Astrocyte (in vitro differentiated cells and primary cell): ENCODE measurements at regions not wholly inside any gene's neighbourhood (a gene's known extent, or its start where the extent isn't known, plus 50 kb on each side); places are given as distances from the start of the nearest gene placed in this dataset.

Experiments
- DNase-seq: peaks from one replicate; pipeline ENCODE4 v3.0.0-alpha.2; 2010; ENCODE audit warnings: low read depth
- FAIRE-seq: peaks from 2 replicates; lab custom pipeline; 2011; peaks lifted over from hg19 to GRCh38; lab: Jason Lieb, UNC
- H2AFZ ChIP-seq: 2 replicates; pipeline ENCODE4 v1.6.0; 2012; ENCODE audit warnings: low read depth, low read length, inconsistent platforms
- H3K27ac ChIP-seq: 2 replicates; pipeline ENCODE4 v1.5.1; 2011; ENCODE audit warnings: low read depth, low read length, inconsistent platforms
- H3K27me3 ChIP-seq: 2 replicates; pipeline ENCODE4 v1.6.0; 2011; ENCODE audit warnings: low read length, inconsistent platforms; ENCODE audit not compliant: insufficient read depth
- H3K36me3 ChIP-seq: 2 replicates; pipeline ENCODE4 v1.5.1; 2011; ENCODE audit warnings: low read length, inconsistent platforms; ENCODE audit not compliant: insufficient read depth
- H3K4me1 ChIP-seq: 2 replicates; pipeline ENCODE4 v1.5.1; 2011; ENCODE audit warnings: low read length, inconsistent platforms; ENCODE audit not compliant: insufficient read depth
- H3K4me2 ChIP-seq: 2 replicates; pipeline ENCODE4 v1.6.0; 2012; ENCODE audit warnings: low read length, inconsistent platforms
- H3K4me3 ChIP-seq: 2 replicates; pipeline ENCODE4 v1.5.1; 2011; ENCODE audit warnings: low read depth, mild to moderate bottlenecking, low read length, inconsistent platforms; ENCODE audit not compliant: insufficient read depth
- H3K79me2 ChIP-seq: 2 replicates; pipeline ENCODE4 v1.6.0; 2012; ENCODE audit warnings: mild to moderate bottlenecking, low read length, inconsistent platforms; ENCODE audit not compliant: insufficient read depth
- H3K9ac ChIP-seq: 2 replicates; pipeline ENCODE4 v1.6.0; 2012; ENCODE audit warnings: mild to moderate bottlenecking, low read length, inconsistent platforms
- H3K9me3 ChIP-seq: 2 replicates; pipeline ENCODE4 v1.5.1; 2012; ENCODE audit warnings: low read depth, mild to moderate bottlenecking, low read length, inconsistent platforms; ENCODE audit not compliant: insufficient read depth
- H4K20me1 ChIP-seq: 2 replicates; pipeline ENCODE4 v1.6.0; 2012; ENCODE audit warnings: low read length, inconsistent platforms; ENCODE audit not compliant: insufficient read depth
- H3K27ac Mint-ChIP-seq: one replicate; pipeline ENCODE4 v1.8.0; 2021; ENCODE audit warnings: mild to moderate bottlenecking, mixed read lengths; ENCODE audit not compliant: unreplicated experiment
- H3K27me3 Mint-ChIP-seq: one replicate; pipeline ENCODE4 v1.8.0; 2021; ENCODE audit warnings: low read depth, mixed read lengths; ENCODE audit not compliant: unreplicated experiment
- H3K36me3 Mint-ChIP-seq: one replicate; pipeline ENCODE4 v1.8.0; 2021; ENCODE audit warnings: low read depth, mixed read lengths; ENCODE audit not compliant: unreplicated experiment
- H3K4me1 Mint-ChIP-seq: one replicate; pipeline ENCODE4 v1.8.0; 2021; ENCODE audit warnings: low read depth, mixed read lengths; ENCODE audit not compliant: unreplicated experiment
- H3K4me3 Mint-ChIP-seq: one replicate; pipeline ENCODE4 v1.8.0; 2021; ENCODE audit warnings: mild to moderate bottlenecking, moderate library complexity, mixed read lengths; ENCODE audit not compliant: unreplicated experiment
- H3K9me3 Mint-ChIP-seq: one replicate; pipeline ENCODE4 v1.8.0; 2021; ENCODE audit warnings: mild to moderate bottlenecking, mixed read lengths; ENCODE audit not compliant: unreplicated experiment
- CTCF ChIP-seq: IDR thresholded peaks from 2 replicates; pipeline ENCODE4 v1.5.1; 2011; ENCODE audit warnings: low read depth, mild to moderate bottlenecking, inconsistent platforms, low read length, moderate library complexity; ENCODE audit not compliant: insufficient read depth
- EZH2 ChIP-seq: IDR thresholded peaks from 2 replicates; pipeline ENCODE4 v1.6.1; 2012; ENCODE audit warnings: mild to moderate bottlenecking, low read length, inconsistent platforms; ENCODE audit not compliant: insufficient read depth

- H3K36me3 ChIP-seq, result no peaks in the 10 kb centered on the region
- TF ChIP-seq EZH2 (no peak), CTCF (no peak)
- H3K27me3 ChIP-seq, result no peaks in the 10 kb centered on the region
- no peaks in the 10 kb centered on the region for H3K79me2 ChIP-seq
- no peak overlapping the region for H2AFZ ChIP-seq
- no peak for DNase-seq
- H3K4me3 ChIP-seq, result no peak overlapping the region
- no peak overlapping the region for H3K27ac ChIP-seq
- H3K27me3 Mint-ChIP-seq, result no peaks in the 10 kb centered on the region
- no peak overlapping the region for H3K27ac Mint-ChIP-seq
- H3K9me3 Mint-ChIP-seq, result peaks cover 1% of the 10 kb centered on the region
- H3K4me1 ChIP-seq, result no peaks in the 10 kb centered on the region
- H3K36me3 Mint-ChIP-seq, result no peaks in the 10 kb centered on the region
- H3K4me3 Mint-ChIP-seq, result no peak overlapping the region
- no peak for FAIRE-seq
- H4K20me1 ChIP-seq, result no peaks in the 10 kb centered on the region
- H3K9me3 ChIP-seq, result no peaks in the 10 kb centered on the region
- no peaks in the 10 kb centered on the region for H3K4me1 Mint-ChIP-seq
- H3K9ac ChIP-seq, result no peak overlapping the region
- no peak overlapping the region for H3K4me2 ChIP-seq
These were observed 375.9 kb downstream of the ANXA1 start for GRCh38 chr9:73527521-73527920.

GRCh38 chr9:73528926-73529325, 377.3 kb downstream of the ANXA1 start:
- Histone ChIP-seq H4K20me1 (no peaks in the 10 kb centered on the region), H3K27me3 (no peaks in the 10 kb centered on the region), H3K27ac (no peak overlapping the region), H3K4me1 (no peaks in the 10 kb centered on the region), H3K9ac (no peak overlapping the region), H3K4me2 (no peak overlapping the region), H2AFZ (no peak overlapping the region), H3K4me3 (no peak overlapping the region), H3K36me3 (no peaks in the 10 kb centered on the region), H3K79me2 (no peaks in the 10 kb centered on the region), H3K9me3 (no peaks in the 10 kb centered on the region)
- Mint-ChIP-seq H3K27ac (no peak overlapping the region), H3K4me1 (no peaks in the 10 kb centered on the region), H3K4me3 (no peak overlapping the region), H3K9me3 (no peaks in the 10 kb centered on the region), H3K27me3 (no peaks in the 10 kb centered on the region), H3K36me3 (no peaks in the 10 kb centered on the region)
- no peak for DNase-seq
- FAIRE-seq, result no peak
- TF ChIP-seq CTCF (no peak), EZH2 (no peak)

- no peak overlapping the region for H3K4me3 Mint-ChIP-seq
- H3K79me2 ChIP-seq, result no peaks in the 10 kb centered on the region
- no peak overlapping the region for H3K27ac Mint-ChIP-seq
- no peaks in the 10 kb centered on the region for H3K36me3 ChIP-seq
- no peaks in the 10 kb centered on the region for H3K27me3 ChIP-seq
- H3K36me3 Mint-ChIP-seq, result no peaks in the 10 kb centered on the region
- H3K9ac ChIP-seq, result no peak overlapping the region
- peak; percentile 4 for DNase-seq
- no peak overlapping the region for H3K27ac ChIP-seq
- H2AFZ ChIP-seq, result no peak overlapping the region
- no peaks in the 10 kb centered on the region for H3K4me1 Mint-ChIP-seq
- no peak overlapping the region for H3K4me2 ChIP-seq
- no peaks in the 10 kb centered on the region for H3K9me3 ChIP-seq
- TF ChIP-seq EZH2 (no peak), CTCF (no peak)
- no peaks in the 10 kb centered on the region for H4K20me1 ChIP-seq
- FAIRE-seq, result no peak
- no peaks in the 10 kb centered on the region for H3K4me1 ChIP-seq
- no peaks in the 10 kb centered on the region for H3K27me3 Mint-ChIP-seq
- H3K4me3 ChIP-seq, result no peak overlapping the region
- no peaks in the 10 kb centered on the region for H3K9me3 Mint-ChIP-seq
These were observed 378.0 kb downstream of the ANXA1 start for GRCh38 chr9:73529666-73530065.
